GM19035 (cell line): ENCODE measurements at regions not wholly inside any gene's neighbourhood (a gene's known extent, or its start where the extent isn't known, plus 50 kb on each side); places are given as distances from the start of the nearest gene placed in this dataset.

Experiments
- ATAC-seq: cut with Tn5 transposase; IDR thresholded peaks from one replicate; pipeline ENCODE4 v1.9.1; 2021; ENCODE audit not compliant: unreplicated experiment

- ATAC-seq, result no peak
Measured at GRCh38 chr6:9428421-9429172, 986.3 kb downstream of the TFAP2A start.

- no peak for ATAC-seq
Measured at GRCh38 chr6:9422138-9422537, 986.8 kb upstream of the SLC35B3 start.

DNA sequence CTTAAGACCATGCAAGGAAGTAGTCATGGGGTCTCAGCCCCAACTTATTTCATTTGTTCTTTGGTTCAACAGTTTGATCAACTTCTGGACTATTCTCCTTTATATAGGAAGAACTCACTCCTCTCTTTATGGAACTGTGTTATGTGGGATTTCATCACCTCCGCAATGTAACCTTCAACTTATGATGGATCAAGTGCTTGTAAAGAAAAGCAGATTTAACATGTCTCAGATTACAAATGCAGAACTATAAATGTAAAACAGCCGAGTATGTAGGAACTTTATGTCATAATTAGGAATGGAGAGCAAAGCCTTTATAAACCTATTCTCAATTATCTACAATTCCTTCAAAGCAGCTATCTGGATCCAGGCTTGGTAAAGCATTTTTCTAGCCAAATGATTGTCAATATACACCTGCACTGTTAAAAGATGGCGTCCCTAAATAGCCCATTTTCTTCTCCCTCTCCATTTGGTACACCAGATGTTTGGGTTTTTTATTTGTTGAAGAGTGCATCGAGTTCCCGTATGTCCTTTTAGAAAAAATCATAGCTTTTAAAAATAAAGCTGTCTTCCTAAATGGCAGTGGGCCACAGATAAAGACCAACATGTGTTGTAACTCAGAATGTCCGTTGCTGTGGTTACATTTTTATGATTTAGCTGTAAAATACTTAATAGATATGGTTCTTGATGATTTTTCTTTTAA is 985.1 kb upstream of the SLC35B3 start:
- ATAC-seq, result no peak

DNA sequence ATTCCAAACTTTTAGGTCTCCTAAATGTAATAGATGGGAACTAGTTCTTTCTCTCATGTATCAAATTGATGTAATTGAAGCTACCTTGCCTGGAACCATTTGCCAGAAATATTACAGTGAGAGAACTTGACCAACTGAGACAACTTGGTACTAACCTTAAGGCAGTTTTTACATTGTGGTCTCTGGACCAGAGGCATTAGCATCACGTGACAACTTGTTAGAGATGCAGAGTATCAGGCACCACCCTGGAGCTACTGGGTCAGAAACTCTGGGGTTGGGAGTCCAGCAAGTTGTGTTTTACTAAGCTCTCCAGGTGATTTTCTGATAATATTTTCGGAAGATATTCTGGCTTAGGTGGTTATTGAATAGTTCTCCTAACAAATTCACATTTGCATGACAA is 982.1 kb upstream of the SLC35B3 start:
- ATAC-seq, result no peak

GRCh38 chr6:9412951-9413559 is 977.7 kb upstream of the SLC35B3 start:
- peak; percentile 74 for ATAC-seq

- ATAC-seq, result no peak
Measured at GRCh38 chr6:9409126-9409525, 973.8 kb upstream of the SLC35B3 start.

DNA sequence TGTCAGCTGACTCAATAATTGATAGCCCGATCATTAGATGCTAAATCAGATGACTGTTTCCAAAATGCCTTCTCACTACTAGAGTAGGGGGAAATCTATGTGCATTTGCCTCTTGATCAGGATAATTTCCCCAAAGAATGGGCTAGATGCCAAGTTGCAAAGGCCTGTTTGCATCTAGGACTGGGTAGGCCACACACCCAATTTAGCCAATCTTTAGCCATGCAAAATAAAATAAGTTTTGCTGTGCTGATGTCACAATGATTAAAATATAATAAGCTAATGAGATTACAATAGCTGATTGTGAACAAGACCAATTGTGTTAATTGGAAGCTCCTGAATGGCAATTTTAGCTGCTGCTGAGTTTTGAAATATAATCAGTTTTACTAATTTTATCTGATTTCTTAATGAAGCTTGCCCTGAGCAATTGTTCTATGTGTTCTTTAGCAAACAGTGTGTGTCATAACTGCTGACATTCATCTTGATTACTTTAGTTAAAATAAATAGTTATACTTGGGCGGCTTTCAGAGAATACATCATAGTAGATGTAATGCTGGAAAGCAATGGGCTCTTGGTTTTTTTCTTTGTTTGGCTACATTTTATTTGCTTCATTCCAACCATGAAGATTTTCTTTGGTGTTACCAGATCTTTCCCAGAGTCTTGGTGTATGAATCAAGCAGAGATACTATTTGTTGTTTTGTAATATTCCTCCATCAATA is 973.2 kb upstream of the SLC35B3 start:
- ATAC-seq, result no peak

DNA sequence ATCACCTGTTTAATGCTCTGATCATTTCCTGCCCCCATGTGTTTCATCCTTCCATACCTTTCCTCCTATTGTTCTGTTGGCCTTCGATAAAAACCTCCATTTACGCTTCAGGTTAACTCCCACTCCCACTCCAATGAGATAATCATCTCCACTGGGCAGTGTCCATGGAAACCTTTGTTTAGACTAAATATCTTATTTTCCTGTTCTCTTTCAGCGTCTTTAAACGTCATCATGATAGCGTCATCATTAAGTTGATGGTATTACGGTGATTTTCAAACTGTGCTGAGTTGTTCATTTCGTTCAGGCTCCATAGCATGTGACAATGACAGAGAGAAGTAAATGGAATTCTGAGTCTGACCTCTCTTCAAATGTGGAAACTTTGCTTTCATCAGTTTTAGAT is 970.5 kb upstream of the SLC35B3 start:
- no peak for ATAC-seq

DNA sequence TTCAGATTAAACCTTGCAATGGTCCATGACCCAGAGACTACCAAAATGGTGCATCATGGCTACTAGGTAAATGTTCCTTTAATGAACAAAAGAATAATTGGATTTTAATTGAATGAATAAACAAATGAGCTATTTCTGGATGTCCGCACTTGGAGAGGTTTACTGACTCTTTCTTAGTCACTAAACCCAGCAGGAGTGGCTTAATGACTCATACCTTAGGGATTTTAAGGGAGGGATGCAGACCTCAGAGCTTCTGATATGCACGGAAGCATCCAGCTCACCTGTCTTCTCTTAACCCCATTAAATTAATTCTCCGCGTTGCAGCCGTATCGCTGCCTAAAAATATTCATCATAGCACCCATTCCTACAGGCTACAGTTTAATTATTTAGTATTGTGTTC is 970.0 kb upstream of the SLC35B3 start:
- ATAC-seq, result no peak

GRCh38 chr6:9404351-9405146 is 969.2 kb upstream of the SLC35B3 start:
- no peak for ATAC-seq

DNA sequence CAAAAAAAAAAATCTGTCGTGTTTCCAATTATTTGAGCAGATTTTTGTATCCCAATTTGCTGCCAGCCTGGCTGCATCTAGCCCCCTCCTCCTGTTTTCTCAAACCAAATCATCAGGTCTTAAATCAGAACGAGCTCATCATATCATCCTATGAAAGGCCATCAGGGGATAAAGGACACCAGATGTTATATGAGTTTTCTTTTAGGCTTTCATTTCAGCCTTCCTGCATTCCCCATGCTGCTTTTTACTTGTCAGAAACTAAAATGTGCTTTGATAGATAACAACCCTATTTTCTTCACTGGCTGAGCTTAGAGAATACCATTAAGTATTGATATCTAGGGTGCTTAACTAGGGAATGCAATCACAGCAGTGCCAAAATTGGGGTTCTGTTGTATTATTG is 968.4 kb upstream of the SLC35B3 start:
- ATAC-seq, result no peak

DNA sequence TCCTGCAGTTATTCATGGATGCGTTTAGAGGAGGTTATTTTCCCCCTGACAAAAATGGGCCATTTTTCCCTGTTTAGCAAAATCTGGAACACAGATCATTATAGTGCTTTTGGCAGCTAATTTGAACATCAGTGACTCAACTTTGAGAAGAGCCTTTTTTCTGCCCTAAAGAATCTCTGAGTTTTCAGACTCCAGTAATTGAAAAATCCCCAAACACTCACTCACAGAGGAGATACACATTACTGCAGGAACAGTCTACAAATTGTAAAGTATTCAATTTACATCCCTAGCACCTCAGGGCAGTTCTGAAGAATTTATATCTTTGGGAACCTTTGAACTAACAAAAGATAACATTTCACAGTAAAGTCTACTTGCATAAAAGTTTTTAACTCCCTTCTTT is 966.6 kb upstream of the SLC35B3 start:
- no peak for ATAC-seq

GRCh38 chr6:9399916-9400315 is 964.6 kb upstream of the SLC35B3 start:
- ATAC-seq, result no peak

GRCh38 chr6:9398767-9399373 is 963.5 kb upstream of the SLC35B3 start:
- no peak for ATAC-seq

GRCh38 chr6:9398071-9398766 is 962.9 kb upstream of the SLC35B3 start:
- ATAC-seq, result no peak

- no peak for ATAC-seq
Measured at GRCh38 chr6:9388596-9388995, 953.3 kb upstream of the SLC35B3 start.

DNA sequence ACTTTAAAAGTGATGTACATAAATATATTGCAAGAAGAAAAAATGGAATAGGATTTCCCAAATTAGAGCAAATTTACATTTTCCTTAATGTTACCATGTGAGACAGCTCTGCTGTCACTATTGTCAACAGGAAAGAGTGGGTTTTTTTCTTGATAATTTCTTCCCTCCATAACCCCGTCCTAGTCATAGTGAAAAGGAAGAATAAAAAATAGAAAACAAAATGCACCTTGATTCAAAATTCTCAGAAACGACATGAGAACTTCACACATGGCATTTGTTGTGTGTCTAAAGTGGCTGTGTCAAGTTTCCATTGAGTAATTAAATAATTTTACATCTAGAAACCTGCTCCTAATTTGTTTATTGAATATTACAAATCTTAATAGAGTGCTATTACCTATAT is 945.2 kb upstream of the SLC35B3 start:
- ATAC-seq, result no peak

GRCh38 chr6:9373308-9373707 is 938.0 kb upstream of the SLC35B3 start:
- no peak for ATAC-seq

DNA sequence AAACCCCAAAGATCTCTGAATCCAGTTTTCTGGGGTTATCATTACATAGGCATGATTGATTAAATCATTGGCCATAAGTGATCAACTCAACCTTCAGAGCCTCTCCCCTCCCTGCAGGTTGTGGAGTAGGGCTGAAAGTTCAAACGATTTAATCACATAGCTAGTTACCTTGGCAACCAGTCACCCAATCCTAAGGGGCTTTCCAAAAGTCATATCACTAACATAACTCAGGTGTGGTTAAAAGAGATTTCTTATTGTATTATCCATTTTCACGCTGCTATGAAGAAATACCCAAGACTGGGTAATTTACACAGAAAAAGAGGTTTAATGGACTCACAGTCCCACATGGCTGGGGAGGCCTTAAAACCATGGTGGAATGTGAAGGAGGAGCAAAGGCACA is 935.1 kb upstream of the SLC35B3 start:
- ATAC-seq, result no peak

- no peak for ATAC-seq
Measured at GRCh38 chr6:9365378-9365777, 930.0 kb upstream of the SLC35B3 start.
